ENCODE measurements at regions not wholly inside any gene's neighbourhood (a gene's known extent, or its start where the extent isn't known, plus 50 kb on each side); places are given as distances from the start of the nearest gene placed in this dataset.

GRCh38 chr4:189664693-189665250 lies 275.9 kb upstream of the FRG1 start:
- TF ChIP-seq POLR2A (IDR thresholded peaks at IDR 0.05) (no peak), CTCF (IDR thresholded peaks at IDR 0.05 in 8 of 11, conservative IDR thresholded peaks at IDR 0.05 in 3 of 11) (no peak), POLR2AphosphoS5 (IDR thresholded peaks at IDR 0.05) (no peak)

All from spleen (tissue), 7 donors.